ENCODE measurements at regions not wholly inside any gene's neighbourhood (a gene's known extent, or its start where the extent isn't known, plus 50 kb on each side); places are given as distances from the start of the nearest gene placed in this dataset.
"Not testable (repeated sequence)": the region's sequence is repeated elsewhere in the genome, so short reads cannot be mapped to it uniquely, and the experiment has no call there.

GRCh38 chr21:5065240-5066211, 5455.9 kb upstream of the TPTE start:
- not testable (repeated sequence) for TF ChIP-seq CTCF (conservative IDR thresholded peaks at IDR 0.05 in 1 of 2, IDR thresholded peaks at IDR 0.05 in 1 of 2; ENCODE audit: extremely low read depth in 1 of 2, insufficient read depth in 1 of 2, low read depth in 1 of 2, low read length in 2 of 2); EZH2 (IDR thresholded peaks at IDR 0.05; ENCODE audit: borderline replicate concordance, low read length)
